ENCODE measurements at regions not wholly inside any gene's neighbourhood (a gene's known extent, or its start where the extent isn't known, plus 50 kb on each side); places are given as distances from the start of the nearest gene placed in this dataset.

DNA sequence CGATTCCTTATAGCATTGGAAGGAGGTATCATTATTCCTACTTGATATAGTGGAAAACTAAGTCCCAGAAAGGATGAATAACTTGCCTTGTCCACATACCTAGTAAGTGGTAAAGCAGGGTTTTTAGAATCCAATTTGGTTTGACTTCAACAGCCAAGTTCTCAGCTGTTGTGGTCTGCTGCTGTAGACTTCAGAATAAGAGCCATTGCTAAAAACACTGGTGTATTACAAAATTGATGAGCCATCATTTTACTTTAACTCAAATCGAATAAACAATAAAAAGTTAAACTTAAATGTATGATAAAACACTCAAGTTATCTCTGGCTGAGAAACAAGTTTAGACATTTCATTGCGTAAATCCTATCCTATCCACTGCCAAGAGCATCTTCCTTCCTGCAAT, 610.8 kb downstream of the TLE1 start:
- TF ChIP-seq TCF7L2 (IDR thresholded peaks at IDR 0.05; ENCODE audit: low read depth, low read length) (no peak), SIN3A (IDR thresholded peaks at IDR 0.05; ENCODE audit: borderline replicate concordance, insufficient read depth, low read depth, low read length) (no peak), POLR2AphosphoS5 (IDR thresholded peaks at IDR 0.05; ENCODE audit: low read depth, low read length) (no peak), REST (IDR thresholded peaks at IDR 0.05; ENCODE audit: insufficient read depth in 1 of 2, low read depth in 2 of 2, low read length in 1 of 2) (no peak)
- TF ChIP-seq, protein P1, sequence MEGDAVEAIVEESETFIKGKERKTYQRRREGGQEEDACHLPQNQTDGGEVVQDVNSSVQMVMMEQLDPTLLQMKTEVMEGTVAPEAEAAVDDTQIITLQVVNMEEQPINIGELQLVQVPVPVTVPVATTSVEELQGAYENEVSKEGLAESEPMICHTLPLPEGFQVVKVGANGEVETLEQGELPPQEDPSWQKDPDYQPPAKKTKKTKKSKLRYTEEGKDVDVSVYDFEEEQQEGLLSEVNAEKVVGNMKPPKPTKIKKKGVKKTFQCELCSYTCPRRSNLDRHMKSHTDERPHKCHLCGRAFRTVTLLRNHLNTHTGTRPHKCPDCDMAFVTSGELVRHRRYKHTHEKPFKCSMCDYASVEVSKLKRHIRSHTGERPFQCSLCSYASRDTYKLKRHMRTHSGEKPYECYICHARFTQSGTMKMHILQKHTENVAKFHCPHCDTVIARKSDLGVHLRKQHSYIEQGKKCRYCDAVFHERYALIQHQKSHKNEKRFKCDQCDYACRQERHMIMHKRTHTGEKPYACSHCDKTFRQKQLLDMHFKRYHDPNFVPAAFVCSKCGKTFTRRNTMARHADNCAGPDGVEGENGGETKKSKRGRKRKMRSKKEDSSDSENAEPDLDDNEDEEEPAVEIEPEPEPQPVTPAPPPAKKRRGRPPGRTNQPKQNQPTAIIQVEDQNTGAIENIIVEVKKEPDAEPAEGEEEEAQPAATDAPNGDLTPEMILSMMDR (IDR thresholded peaks at IDR 0.05), result no peak
- CTCF ChIA-PET, result no interaction called here

DNA sequence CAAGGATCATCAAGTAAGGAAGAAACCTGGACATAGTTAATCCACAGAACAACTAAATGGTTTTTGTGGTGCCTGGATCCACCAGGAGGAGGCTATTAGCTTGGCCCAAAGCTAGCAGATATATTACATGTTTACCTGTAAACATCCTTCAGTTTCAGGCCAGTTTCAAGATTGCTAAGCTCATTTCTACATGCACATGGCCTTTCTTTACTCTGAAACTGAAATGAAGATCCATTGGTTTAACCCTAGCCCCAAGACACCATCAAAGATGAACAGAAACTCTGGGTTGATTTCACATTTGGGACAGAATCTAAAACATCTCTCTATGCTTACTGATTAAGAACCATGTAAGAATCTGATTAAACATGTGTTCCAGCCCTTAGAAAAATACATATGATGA, 611.8 kb downstream of the TLE1 start:
- no peak for DNase-seq (ENCODE audit: low read depth, low spot score)
- CTCF ChIA-PET, result no interaction called here
- Histone ChIP-seq H3K9me3 (ENCODE audit: control insufficient read depth, insufficient read depth, low read depth, low read length) (no peaks in the 10 kb centered on the region), H3K4me3 (ENCODE audit: low read depth in 2 of 2, low read length in 2 of 2) (no peak overlapping the region), H3K36me3 (ENCODE audit: control insufficient read depth, insufficient read depth, low read length) (no peaks in the 10 kb centered on the region), H3K27me3 (ENCODE audit: control insufficient read depth, insufficient read depth, low read length) (no peaks in the 10 kb centered on the region), H3K27ac (ENCODE audit: low read length) (no peak overlapping the region), H3K4me1 (ENCODE audit: control insufficient read depth, insufficient read depth, low read length) (no peaks in the 10 kb centered on the region)
- intact Hi-C loops (cut with micrococcal nuclease; ENCODE audit: unreplicated experiment), result no loop called here
- in situ Hi-C loops (cut with HindIII; ENCODE audit: low pct_unique_long_range_greater_than_20kb, low sequenced_read_pairs), result no loop called here
- ATAC-seq, result no peak
- TF ChIP-seq, protein P1 (IDR thresholded peaks at IDR 0.05), result no peak
- TF ChIP-seq SIN3A (IDR thresholded peaks at IDR 0.05; ENCODE audit: borderline replicate concordance, insufficient read depth, low read depth, low read length), result no peak
- TF ChIP-seq POLR2AphosphoS5 (IDR thresholded peaks at IDR 0.05; ENCODE audit: low read depth, low read length), result no peak
- TF ChIP-seq REST (IDR thresholded peaks at IDR 0.05; ENCODE audit: insufficient read depth in 1 of 2, low read depth in 2 of 2, low read length in 1 of 2), result no peak
- TF ChIP-seq TCF7L2 (IDR thresholded peaks at IDR 0.05; ENCODE audit: low read depth, low read length), result no peak
- BruUV-seq (replicated peaks), result no TSS peak
- POLR2A ChIA-PET, result no interaction called here

More for the DNA sequence above, 610.8 kb downstream of the TLE1 start:
- in situ Hi-C loops (cut with HindIII; ENCODE audit: low pct_unique_long_range_greater_than_20kb, low sequenced_read_pairs) (no loop called here), intact Hi-C loops (cut with micrococcal nuclease; ENCODE audit: unreplicated experiment) (no loop called here)
- POLR2A ChIA-PET, result no interaction called here
- Histone ChIP-seq H3K27me3 (ENCODE audit: control insufficient read depth, insufficient read depth, low read length) (no peaks in the 10 kb centered on the region), H3K4me3 (ENCODE audit: low read depth in 2 of 2, low read length in 2 of 2) (no peak overlapping the region), H3K4me1 (ENCODE audit: control insufficient read depth, insufficient read depth, low read length) (no peaks in the 10 kb centered on the region), H3K36me3 (ENCODE audit: control insufficient read depth, insufficient read depth, low read length) (no peaks in the 10 kb centered on the region), H3K9me3 (ENCODE audit: control insufficient read depth, insufficient read depth, low read depth, low read length) (no peaks in the 10 kb centered on the region), H3K27ac (ENCODE audit: low read length) (no peak overlapping the region)
- no TSS peak for BruUV-seq (replicated peaks)
- DNase-seq (ENCODE audit: low read depth, low spot score) (no peak), ATAC-seq (no peak)

All from Panc1 (cell line).